Activated CD8-positive, alpha-beta T cell treated with anti-CD3 and anti-CD28 coated beads, Interleukin-2, amount 10 ng/mL, durations not matched to agents 7 days and 5 days (primary cell): ENCODE measurements at regions not wholly inside any gene's neighbourhood (a gene's known extent, or its start where the extent isn't known, plus 50 kb on each side); places are given as distances from the start of the nearest gene placed in this dataset.

ENCODE experiments used
- ATAC-seq: fragments of 150-1000 bp; cut with Tn5 transposase; one replicate; pipeline ENCODE4 v1.10.0; 2021; ENCODE audit warnings: moderate library complexity
- CTCF ChIA-PET: fragments of 350-600 bp; sonication (Branson Sonifier 250); formaldehyde crosslinking; loops from one replicate; lab custom pipeline; 2021; ENCODE audit warnings: antibody characterized with exemption; lab: Charles Lee
- POLR2A ChIA-PET: fragments of 350-600 bp; sonication (Branson Sonifier 250); formaldehyde crosslinking; loops from one replicate; lab custom pipeline; 2021; ENCODE audit warnings: antibody characterized with exemption; lab: Charles Lee
- DNase-seq: peaks from one replicate; pipeline ENCODE4 v3.0.0-alpha.2; 2020
- H3K27ac Mint-ChIP-seq: one replicate; pipeline ENCODE4 v1.8.0; 2021; ENCODE audit warnings: mild to moderate bottlenecking, mixed read lengths
- H3K27me3 Mint-ChIP-seq: one replicate; pipeline ENCODE4 v1.8.0; 2021; ENCODE audit warnings: low read depth, mixed read lengths
- H3K36me3 Mint-ChIP-seq: one replicate; pipeline ENCODE4 v1.8.0; 2021; ENCODE audit warnings: low read depth, mixed read lengths
- H3K4me1 Mint-ChIP-seq: one replicate; pipeline ENCODE4 v1.8.0; 2021; ENCODE audit warnings: low read depth, mixed read lengths
- H3K4me3 Mint-ChIP-seq: one replicate; pipeline ENCODE4 v1.8.0; 2021; ENCODE audit warnings: mild to moderate bottlenecking, mixed read lengths
- H3K9me3 Mint-ChIP-seq: one replicate; pipeline ENCODE4 v1.8.0; 2022; ENCODE audit warnings: mixed read lengths; ENCODE audit not compliant: insufficient read depth

- DNase-seq: peak; percentile 3
- no peak for ATAC-seq
- POLR2A ChIA-PET: no interaction called here
- H3K27ac Mint-ChIP-seq: no peak overlapping the region
- H3K27me3 Mint-ChIP-seq: no peaks in the 10 kb centered on the region
- H3K4me3 Mint-ChIP-seq: no peak overlapping the region
- no peaks in the 10 kb centered on the region for H3K36me3 Mint-ChIP-seq
- no peaks in the 10 kb centered on the region for H3K9me3 Mint-ChIP-seq
- H3K4me1 Mint-ChIP-seq: no peaks in the 10 kb centered on the region
- CTCF ChIA-PET: no interaction called here
Observed at GRCh38 chr2:71948781-71949536, 198.7 kb downstream of the CYP26B1 start.

- no peak overlapping the region for H3K4me3 Mint-ChIP-seq
- H3K27ac Mint-ChIP-seq: no peak overlapping the region
- ChIA-PET POLR2A (no interaction called here), CTCF (interaction anchor here (0.9 kb wide), 1 partner anchor 628 kb away, joined by 3 read pairs; no protein-coding TSS in a partner anchor)
- no peaks in the 10 kb centered on the region for H3K9me3 Mint-ChIP-seq
- DNase-seq: peak; percentile 4
- H3K27me3 Mint-ChIP-seq: no peaks in the 10 kb centered on the region
- H3K36me3 Mint-ChIP-seq: no peaks in the 10 kb centered on the region
- no peak for ATAC-seq
- no peaks in the 10 kb centered on the region for H3K4me1 Mint-ChIP-seq
Observed at GRCh38 chr2:71947809-71948208, 199.9 kb downstream of the CYP26B1 start.

- CTCF ChIA-PET: no interaction called here
- Mint-ChIP-seq H3K4me3 (no peak overlapping the region), H3K27me3 (no peaks in the 10 kb centered on the region), H3K27ac (no peak overlapping the region), H3K36me3 (no peaks in the 10 kb centered on the region), H3K9me3 (no peaks in the 10 kb centered on the region), H3K4me1 (no peaks in the 10 kb centered on the region)
- POLR2A ChIA-PET: no interaction called here
- peak; percentile 2 for DNase-seq
- ATAC-seq: no peak
Observed at GRCh38 chr2:71945603-71945959, 202.1 kb downstream of the CYP26B1 start.

GRCh38 chr2:71944806-71945602 is 202.7 kb downstream of the CYP26B1 start:
- DNase-seq (peak; percentile 4), ATAC-seq (no peak)
- ChIA-PET POLR2A (no interaction called here), CTCF (no interaction called here)
- Mint-ChIP-seq H3K27me3 (no peaks in the 10 kb centered on the region), H3K4me1 (no peaks in the 10 kb centered on the region), H3K4me3 (no peak overlapping the region), H3K9me3 (no peaks in the 10 kb centered on the region), H3K36me3 (no peaks in the 10 kb centered on the region), H3K27ac (no peak overlapping the region)

- Mint-ChIP-seq H3K27me3 (no peaks in the 10 kb centered on the region), H3K4me1 (no peaks in the 10 kb centered on the region), H3K4me3 (no peak overlapping the region), H3K27ac (no peak overlapping the region), H3K9me3 (no peaks in the 10 kb centered on the region), H3K36me3 (no peaks in the 10 kb centered on the region)
- ChIA-PET CTCF (no interaction called here), POLR2A (no interaction called here)
- DNase-seq (peak; percentile 4), ATAC-seq (no peak)
Observed at GRCh38 chr2:71944183-71944550, 203.5 kb downstream of the CYP26B1 start.

- Mint-ChIP-seq H3K4me3 (no peak overlapping the region), H3K27me3 (no peaks in the 10 kb centered on the region), H3K36me3 (no peaks in the 10 kb centered on the region), H3K9me3 (no peaks in the 10 kb centered on the region), H3K4me1 (no peaks in the 10 kb centered on the region), H3K27ac (no peak overlapping the region)
- ATAC-seq (no peak), DNase-seq (peak; percentile 3)
- ChIA-PET CTCF (no interaction called here), POLR2A (no interaction called here)
Observed at GRCh38 chr2:71943238-71944182, 204.2 kb downstream of the CYP26B1 start.

- Mint-ChIP-seq H3K4me1 (no peaks in the 10 kb centered on the region), H3K27me3 (no peaks in the 10 kb centered on the region), H3K27ac (no peak overlapping the region), H3K36me3 (no peaks in the 10 kb centered on the region), H3K4me3 (no peak overlapping the region), H3K9me3 (no peaks in the 10 kb centered on the region)
- DNase-seq (peak; percentile 11), ATAC-seq (no peak)
- POLR2A ChIA-PET: no interaction called here
- CTCF ChIA-PET: interaction anchor here (1.8 kb wide), 1 partner anchor 18 kb away, joined by 9 read pairs; no protein-coding TSS in a partner anchor
Observed at GRCh38 chr2:71941726-71942525, 205.7 kb downstream of the CYP26B1 start.

- ATAC-seq (no peak), DNase-seq (peak; percentile 14)
- Mint-ChIP-seq H3K9me3 (no peaks in the 10 kb centered on the region), H3K36me3 (no peaks in the 10 kb centered on the region), H3K4me3 (no peak overlapping the region), H3K27me3 (no peaks in the 10 kb centered on the region), H3K4me1 (no peaks in the 10 kb centered on the region), H3K27ac (no peak overlapping the region)
- ChIA-PET CTCF (interaction anchor here (1.8 kb wide), 1 partner anchor 17 kb away, joined by 9 read pairs; no protein-coding TSS in a partner anchor), POLR2A (no interaction called here)
Observed at GRCh38 chr2:71940695-71941094, 207.0 kb downstream of the CYP26B1 start.

GRCh38 chr2:71939588-71940535 is 207.8 kb downstream of the CYP26B1 start:
- CTCF ChIA-PET: no interaction called here
- H3K36me3 Mint-ChIP-seq: no peaks in the 10 kb centered on the region
- POLR2A ChIA-PET: no interaction called here

GRCh38 chr2:71938659-71939587 is 208.7 kb downstream of the CYP26B1 start:
- Mint-ChIP-seq H3K27me3 (no peaks in the 10 kb centered on the region), H3K36me3 (no peaks in the 10 kb centered on the region), H3K27ac (no peak overlapping the region), H3K9me3 (no peaks in the 10 kb centered on the region), H3K4me3 (no peak overlapping the region), H3K4me1 (no peaks in the 10 kb centered on the region)
- DNase-seq (peak; percentile 9), ATAC-seq (no peak)
- POLR2A ChIA-PET: no interaction called here
- CTCF ChIA-PET: no interaction called here

More at GRCh38 chr2:71939588-71940535, 207.8 kb downstream of the CYP26B1 start:
- Mint-ChIP-seq H3K4me3 (no peak overlapping the region), H3K27me3 (no peaks in the 10 kb centered on the region), H3K9me3 (no peaks in the 10 kb centered on the region), H3K27ac (no peak overlapping the region), H3K4me1 (no peaks in the 10 kb centered on the region)
- no peak for ATAC-seq
- peak; percentile 8 for DNase-seq
